ENCODE measurements at regions not wholly inside any gene's neighbourhood (a gene's known extent, or its start where the extent isn't known, plus 50 kb on each side); places are given as distances from the start of the nearest gene placed in this dataset.

DNA sequence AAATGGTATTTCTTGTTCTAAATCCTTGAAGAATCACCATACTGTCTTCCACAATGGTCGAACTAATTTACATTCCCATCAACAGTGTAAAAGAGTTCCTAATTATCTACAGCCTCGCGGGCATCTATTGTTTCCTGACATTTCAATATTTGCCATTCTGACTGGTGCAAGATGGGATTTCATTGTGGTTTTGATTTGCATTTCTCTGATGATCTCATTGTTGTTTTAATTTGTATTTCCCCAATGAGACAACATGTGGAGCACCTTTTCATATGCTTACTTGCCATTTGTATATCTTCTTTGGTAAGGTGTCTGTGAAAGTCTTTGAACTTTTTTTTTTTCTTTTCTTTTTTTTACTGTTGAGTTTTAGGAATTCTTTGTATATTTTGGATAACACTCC lies 473.6 kb downstream of the KCTD16 start:
- intact Hi-C loops (cut with micrococcal nuclease) (no loop called here), in situ Hi-C loops (cut with MboI; ENCODE audit: low sequenced_read_pairs) (no loop called here), dilution Hi-C loops (cut with HindIII; ENCODE audit: low sequenced_read_pairs, unreplicated experiment) (no loop called here)
- Histone ChIP-seq H3K9me3 (ENCODE audit: control insufficient read depth, insufficient read depth, low read length) (no peaks in the 10 kb centered on the region), H2AK5ac (ENCODE audit: low read depth, low read length) (no peak overlapping the region), H3K56ac (ENCODE audit: extremely low read depth, insufficient read depth, low read length) (no peak overlapping the region), H2BK20ac (ENCODE audit: low read depth, low read length) (no peak overlapping the region), H3K36me3 (ENCODE audit: control insufficient read depth, insufficient read depth, low read length) (no peaks in the 10 kb centered on the region), H3K27ac (ENCODE audit: insufficient read depth, low read length) (no peak overlapping the region), H3K9ac (ENCODE audit: low read depth, low read length) (no peak overlapping the region), H3K9me1 (ENCODE audit: insufficient read depth, low read length) (no peaks in the 10 kb centered on the region), H4K8ac (ENCODE audit: low read depth in 2 of 2, low read length in 2 of 2) (no peak overlapping the region), H3K27me3 (ENCODE audit: control insufficient read depth, insufficient read depth, low read length) (no peaks in the 10 kb centered on the region), H3K23ac (ENCODE audit: low read depth, low read length) (no peak overlapping the region), H3K79me1 (ENCODE audit: low read depth in 1 of 2, low read length in 2 of 2) (no peaks in the 10 kb centered on the region), H4K20me1 (ENCODE audit: insufficient read depth, low read length) (no peaks in the 10 kb centered on the region), H3K18ac (ENCODE audit: low read depth, low read length) (no peak overlapping the region), H2AFZ (replicated peaks; ENCODE audit: low read length, poor library complexity) (no peak overlapping the region), H3K14ac (replicated peaks; ENCODE audit: low read depth, low read length) (no peak overlapping the region), H2AK9ac (replicated peaks; ENCODE audit: low read depth, low read length, poor library complexity) (no peak overlapping the region), H3K4me2 (ENCODE audit: low read depth, low read length) (no peak overlapping the region), H3K4me3 (ENCODE audit: insufficient read depth, low read depth, low read length) (no peak overlapping the region), H4K5ac (ENCODE audit: low read depth, low read length) (no peak overlapping the region), H3K4ac (ENCODE audit: low read depth, low read length) (no peak overlapping the region), H3K4me1 (ENCODE audit: control insufficient read depth, insufficient read depth, low read length) (no peaks in the 10 kb centered on the region), H4K91ac (ENCODE audit: insufficient read depth, low read depth, low read length) (no peak overlapping the region), H2BK120ac (ENCODE audit: low read depth, low read length) (no peak overlapping the region), H2BK5ac (ENCODE audit: low read depth, low read length, poor library complexity, severe bottlenecking) (no peak overlapping the region), H2BK15ac (ENCODE audit: low read depth, low read length) (no peak overlapping the region)
- ChIA-PET CTCF (no interaction called here), POLR2A (ENCODE audit: unreplicated experiment) (no interaction called here)
- BruUV-seq (replicated peaks), result no TSS peak
- DNase-seq (no peak), ATAC-seq (ENCODE audit: low read depth) (no peak)
- no peak for TF ChIP-seq RCOR1 (IDR thresholded peaks at IDR 0.05; ENCODE audit: insufficient replicate concordance, low read length)
- no peak for TF ChIP-seq CHD1 (IDR thresholded peaks at IDR 0.05; ENCODE audit: low read depth, low read length)
- TF ChIP-seq, protein P1, sequence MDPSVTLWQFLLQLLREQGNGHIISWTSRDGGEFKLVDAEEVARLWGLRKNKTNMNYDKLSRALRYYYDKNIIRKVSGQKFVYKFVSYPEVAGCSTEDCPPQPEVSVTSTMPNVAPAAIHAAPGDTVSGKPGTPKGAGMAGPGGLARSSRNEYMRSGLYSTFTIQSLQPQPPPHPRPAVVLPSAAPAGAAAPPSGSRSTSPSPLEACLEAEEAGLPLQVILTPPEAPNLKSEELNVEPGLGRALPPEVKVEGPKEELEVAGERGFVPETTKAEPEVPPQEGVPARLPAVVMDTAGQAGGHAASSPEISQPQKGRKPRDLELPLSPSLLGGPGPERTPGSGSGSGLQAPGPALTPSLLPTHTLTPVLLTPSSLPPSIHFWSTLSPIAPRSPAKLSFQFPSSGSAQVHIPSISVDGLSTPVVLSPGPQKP (IDR thresholded peaks at IDR 0.05; ENCODE audit: borderline replicate concordance, low read depth, low read length), result no peak
- TF ChIP-seq CEBPB (IDR thresholded peaks at IDR 0.05; ENCODE audit: low read depth, low read length), result no peak
- TF ChIP-seq MXI1 (IDR thresholded peaks at IDR 0.05; ENCODE audit: borderline replicate concordance, low read depth, low read length), result no peak
- TF ChIP-seq NFE2L2 (IDR thresholded peaks at IDR 0.05; ENCODE audit: low read depth, low read length), result no peak
- no peak for TF ChIP-seq RFX5 (IDR thresholded peaks at IDR 0.05; ENCODE audit: low read depth, low read length)
- TF ChIP-seq MAFK (IDR thresholded peaks at IDR 0.05; ENCODE audit: low read depth, low read length), result no peak
- no peak for TF ChIP-seq RAD21 (IDR thresholded peaks at IDR 0.05; ENCODE audit: low read length)
- TF ChIP-seq MAZ (IDR thresholded peaks at IDR 0.05; ENCODE audit: borderline replicate concordance, low read depth, low read length), result no peak
- TF ChIP-seq FOS (IDR thresholded peaks at IDR 0.05; ENCODE audit: low read depth, low read length), result no peak
- no CpG with 5 or more reads among the region's 3 CpGs for WGBS, 2 experiments (ENCODE audit: extremely low coverage in 2 of 2, insufficient read length in 1 of 2)

All from IMR-90 (cell line).